Lung (tissue), 11 donors: ENCODE measurements at regions not wholly inside any gene's neighbourhood (a gene's known extent, or its start where the extent isn't known, plus 50 kb on each side); places are given as distances from the start of the nearest gene placed in this dataset.

Source experiments
- ATAC-seq: fragments of 200-7000 bp; cut with Tn5 transposase; one replicate; pipeline ENCODE4 v1.9.1; 2020; ENCODE audit warnings: moderate number of reproducible peaks; ENCODE audit not compliant: insufficient read depth, low FRiP score
- DNase-seq, 3 donors: peaks; one replicate each; pipeline ENCODE4 v3.0.0-alpha.2; 2013 to 2017
- H3K27ac ChIP-seq, 2 donors: one replicate each; pipeline ENCODE4 v1.5.1; 2013; ENCODE audit warnings: mild to moderate bottlenecking in 2 of 2, moderate library complexity in 2 of 2, control low read depth in 1 of 2, inconsistent platforms in 1 of 2, low read depth in 1 of 2, low read length in 1 of 2
- H3K27me3 ChIP-seq, 3 donors: one replicate each; pipeline ENCODE4 v1.5.1; 2013; ENCODE audit warnings: low read length in 2 of 3; ENCODE audit not compliant: control insufficient read depth in 3 of 3, insufficient read depth in 3 of 3
- H3K36me3 ChIP-seq, 4 donors: one replicate each; pipeline ENCODE4 v1.5.1; 2013; ENCODE audit warnings: low read length in 4 of 4, mild to moderate bottlenecking in 1 of 4, moderate library complexity in 1 of 4; ENCODE audit not compliant: control insufficient read depth in 4 of 4, insufficient read depth in 4 of 4
- H3K4me1 ChIP-seq, 5 donors: one replicate each; pipeline ENCODE4 v1.5.1; 2013; ENCODE audit warnings: low read length in 5 of 5, mild to moderate bottlenecking in 2 of 5, moderate library complexity in 1 of 5; ENCODE audit not compliant: control insufficient read depth in 5 of 5, insufficient read depth in 5 of 5
- H3K4me3 ChIP-seq: one replicate; pipeline ENCODE4 v1.5.1; 2013; ENCODE audit warnings: mild to moderate bottlenecking, control low read depth, moderate library complexity
- H3K9ac ChIP-seq, 2 donors: one replicate each; pipeline ENCODE4 v1.5.1; 2013; ENCODE audit warnings: low read length in 2 of 2, control low read depth in 1 of 2; ENCODE audit not compliant: insufficient read depth in 1 of 2
- H3K9me3 ChIP-seq, 4 donors: one replicate each; pipeline ENCODE4 v1.5.1; 2013; ENCODE audit warnings: low read length in 3 of 4, mild to moderate bottlenecking in 1 of 4, moderate library complexity in 1 of 4; ENCODE audit not compliant: control insufficient read depth in 4 of 4, insufficient read depth in 3 of 4
- CTCF ChIP-seq: IDR thresholded peaks from 2 replicates; pipeline ENCODE4 v1.5.1; 2012; ENCODE audit warnings: mild to moderate bottlenecking; ENCODE audit errors: control extremely low read depth, extremely low read depth
- WGBS, 2 donors: extraction: QIAGEN DNeasy Blood & Tissue Kit; methylation state at CpG; one replicate each; pipeline ENCODE4 v1.1.7; 2013; 5-methylcytosine and 5-hydroxymethylcytosine counted together
- donor health status: control.
- donor health status: control.
- donor health status: Bipolar disorder and iron deficiency.
- donor health status: healthy.
- donor health status: DM: yes; HTN: yes; CAD: no.

- no peaks in the 10 kb centered on the region for H3K27me3 ChIP-seq
- H3K4me3 ChIP-seq = no peak overlapping the region
- no peak overlapping the region for H3K9ac ChIP-seq
- H3K27ac ChIP-seq = no peak overlapping the region
- H3K4me1 ChIP-seq = peaks cover 0 to 19% (median 4%) of the 10 kb centered on the region in 5 donors
- no peak for ATAC-seq
- H3K36me3 ChIP-seq = no peaks in the 10 kb centered on the region
- H3K9me3 ChIP-seq = no peaks in the 10 kb centered on the region
- 72 to 86% methylated on average over 2 of the region's 2 CpGs for WGBS, 2 donors
- no peak for TF ChIP-seq CTCF
- DNase-seq = no peak
These were observed 72.0 kb downstream of the VCAM1 start for GRCh38 chr1:100791586-100791985.

GRCh38 chr1:100793659-100794058 lies 74.1 kb downstream of the VCAM1 start:
- Histone ChIP-seq H3K9me3 (no peaks in the 10 kb centered on the region), H3K36me3 (no peaks in the 10 kb centered on the region), H3K9ac (no peak overlapping the region), H3K4me3 (no peak overlapping the region), H3K4me1 (peaks cover 0 to 19% (median 4%) of the 10 kb centered on the region in 5 donors), H3K27me3 (no peaks in the 10 kb centered on the region), H3K27ac (no peak overlapping the region)
- ATAC-seq (no peak), DNase-seq (peak in 1 of 3 donors; percentile 3)
- no peak for TF ChIP-seq CTCF
- 88 to 93% methylated on average over 3 of the region's 3 CpGs for WGBS, 2 donors

GRCh38 chr1:100794748-100795645 lies 75.5 kb downstream of the VCAM1 start:
- peak; percentile 57 to 94 (median 91) for DNase-seq
- WGBS, 2 donors = 54 to 68% methylated on average over 6 of the region's 6 CpGs

More at GRCh38 chr1:100794748-100795645, 75.5 kb downstream of the VCAM1 start:
- Histone ChIP-seq H3K9me3 (no peaks in the 10 kb centered on the region), H3K4me1 (peaks cover 0 to 23% (median 4%) of the 10 kb centered on the region in 5 donors), H3K9ac (no peak overlapping the region), H3K4me3 (no peak overlapping the region), H3K27me3 (no peaks in the 10 kb centered on the region), H3K27ac (no peak overlapping the region), H3K36me3 (no peaks in the 10 kb centered on the region)
- TF ChIP-seq CTCF = no peak
- ATAC-seq = peak; percentile 19
